ENCODE measurements at regions not wholly inside any gene's neighbourhood (a gene's known extent, or its start where the extent isn't known, plus 50 kb on each side); places are given as distances from the start of the nearest gene placed in this dataset.

- no peak overlapping the region for H2AFZ ChIP-seq
- H3K79me2 ChIP-seq, result no peaks in the 10 kb centered on the region
- H3K27me3 ChIP-seq (ENCODE audit: control insufficient read depth, insufficient read depth, low read length), result no peaks in the 10 kb centered on the region
- no peak for TF ChIP-seq CTCF (IDR thresholded peaks at IDR 0.05)
- no peaks in the 10 kb centered on the region for H3K4me1 ChIP-seq
- no peak overlapping the region for H3K9ac ChIP-seq
- H3K4me2 ChIP-seq (ENCODE audit: low read length), result peak overlapping the region; percentile 25
- H3K36me3 ChIP-seq (ENCODE audit: control insufficient read depth, insufficient read depth, low read length), result no peaks in the 10 kb centered on the region
- H3K27ac ChIP-seq, result no peak overlapping the region
- H3K9me3 ChIP-seq (ENCODE audit: control insufficient read depth, low read length), result no peaks in the 10 kb centered on the region
- H3K4me3 ChIP-seq (ENCODE audit: low read depth, low read length), result no peak overlapping the region
Observed at GRCh38 chr3:31166249-31166885, 271.9 kb upstream of the GADL1 start.

- Histone ChIP-seq H3K27ac (no peak overlapping the region), H2AFZ (no peak overlapping the region), H3K36me3 (ENCODE audit: control insufficient read depth, insufficient read depth, low read length) (no peaks in the 10 kb centered on the region), H3K27me3 (ENCODE audit: control insufficient read depth, insufficient read depth, low read length) (no peaks in the 10 kb centered on the region), H3K4me2 (ENCODE audit: low read length) (no peak overlapping the region), H3K4me1 (no peaks in the 10 kb centered on the region), H3K4me3 (ENCODE audit: low read depth, low read length) (no peak overlapping the region), H3K9ac (no peak overlapping the region), H3K79me2 (no peaks in the 10 kb centered on the region), H3K9me3 (ENCODE audit: control insufficient read depth, low read length) (no peaks in the 10 kb centered on the region)
- no peak for TF ChIP-seq CTCF (IDR thresholded peaks at IDR 0.05)
Observed at GRCh38 chr3:31167666-31168065, 273.2 kb upstream of the GADL1 start.

GRCh38 chr3:31170932-31171670 lies 276.6 kb upstream of the GADL1 start:
- no peaks in the 10 kb centered on the region for H3K79me2 ChIP-seq
- no peak overlapping the region for H2AFZ ChIP-seq
- no peak overlapping the region for H3K4me2 ChIP-seq (ENCODE audit: low read length)
- H3K9ac ChIP-seq, result no peak overlapping the region
- no peaks in the 10 kb centered on the region for H3K27me3 ChIP-seq (ENCODE audit: control insufficient read depth, insufficient read depth, low read length)
- no peak overlapping the region for H3K4me3 ChIP-seq (ENCODE audit: low read depth, low read length)
- no peak overlapping the region for H3K27ac ChIP-seq
- H3K36me3 ChIP-seq (ENCODE audit: control insufficient read depth, insufficient read depth, low read length), result no peaks in the 10 kb centered on the region
- no peaks in the 10 kb centered on the region for H3K9me3 ChIP-seq (ENCODE audit: control insufficient read depth, low read length)
- TF ChIP-seq CTCF (IDR thresholded peaks at IDR 0.05), result no peak
- no peaks in the 10 kb centered on the region for H3K4me1 ChIP-seq

GRCh38 chr3:31172336-31172735 lies 277.9 kb upstream of the GADL1 start:
- no peaks in the 10 kb centered on the region for H3K27me3 ChIP-seq (ENCODE audit: control insufficient read depth, insufficient read depth, low read length)
- no peaks in the 10 kb centered on the region for H3K9me3 ChIP-seq (ENCODE audit: control insufficient read depth, low read length)
- H3K9ac ChIP-seq, result no peak overlapping the region
- H2AFZ ChIP-seq, result no peak overlapping the region
- no peak overlapping the region for H3K4me2 ChIP-seq (ENCODE audit: low read length)
- no peak overlapping the region for H3K27ac ChIP-seq
- H3K4me3 ChIP-seq (ENCODE audit: low read depth, low read length), result no peak overlapping the region
- H3K79me2 ChIP-seq, result no peaks in the 10 kb centered on the region
- H3K36me3 ChIP-seq (ENCODE audit: control insufficient read depth, insufficient read depth, low read length), result no peaks in the 10 kb centered on the region
- TF ChIP-seq CTCF (IDR thresholded peaks at IDR 0.05), result no peak
- H3K4me1 ChIP-seq, result no peaks in the 10 kb centered on the region

All from parathyroid adenoma (tissue), 2 donors.